ENCODE measurements at regions not wholly inside any gene's neighbourhood (a gene's known extent, or its start where the extent isn't known, plus 50 kb on each side); places are given as distances from the start of the nearest gene placed in this dataset.

DNA sequence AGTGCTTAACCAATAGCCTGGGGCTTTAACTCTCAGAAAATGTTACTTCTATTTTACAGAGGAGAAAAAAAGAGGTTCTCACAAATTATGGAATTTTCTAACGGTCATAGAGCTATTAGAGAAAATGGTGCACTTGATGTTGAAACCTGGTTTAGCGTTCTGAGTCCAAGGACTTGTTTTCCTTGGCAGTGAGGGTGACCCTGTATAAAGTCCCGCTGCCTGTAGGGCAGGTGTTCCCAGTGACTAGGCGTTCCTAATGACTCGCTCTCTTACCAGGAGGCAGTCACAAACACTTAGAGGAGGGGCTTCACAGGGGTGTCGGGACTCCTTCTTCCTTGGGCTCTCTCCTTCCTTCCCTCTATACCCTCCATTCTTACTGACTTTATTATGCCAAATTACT, 175.8 kb downstream of the ACTR3 start:
- no peak for DNase-seq (ENCODE audit: low read depth in 2 of 2)

DNA sequence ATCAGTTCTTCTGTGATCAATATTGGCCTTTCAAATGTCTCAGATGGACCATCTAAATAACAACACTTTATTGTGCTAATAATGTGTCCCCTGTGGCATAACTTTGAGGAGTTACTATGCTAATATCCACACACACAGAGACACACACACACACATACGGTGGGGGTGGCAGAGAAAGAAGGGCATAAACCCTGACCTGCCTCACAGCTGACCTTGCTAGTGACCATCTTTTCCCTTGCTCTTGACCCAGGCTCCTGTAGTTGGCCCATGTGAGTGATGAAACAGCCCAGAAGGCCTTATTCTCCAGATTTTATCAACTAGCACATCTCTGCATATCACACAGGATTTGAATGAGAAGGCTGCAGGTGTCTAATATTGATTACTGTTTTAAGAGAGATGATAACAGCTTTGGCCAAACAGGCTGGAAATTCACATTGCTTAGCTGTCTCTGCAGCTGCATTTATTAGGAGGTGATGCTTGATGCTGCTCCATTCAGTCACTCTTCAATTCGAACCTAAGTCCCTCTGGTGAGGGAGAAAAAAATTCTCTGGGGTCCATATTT, 176.4 kb downstream of the ACTR3 start:
- DNase-seq (ENCODE audit: low read depth in 2 of 2) = no peak

DNA sequence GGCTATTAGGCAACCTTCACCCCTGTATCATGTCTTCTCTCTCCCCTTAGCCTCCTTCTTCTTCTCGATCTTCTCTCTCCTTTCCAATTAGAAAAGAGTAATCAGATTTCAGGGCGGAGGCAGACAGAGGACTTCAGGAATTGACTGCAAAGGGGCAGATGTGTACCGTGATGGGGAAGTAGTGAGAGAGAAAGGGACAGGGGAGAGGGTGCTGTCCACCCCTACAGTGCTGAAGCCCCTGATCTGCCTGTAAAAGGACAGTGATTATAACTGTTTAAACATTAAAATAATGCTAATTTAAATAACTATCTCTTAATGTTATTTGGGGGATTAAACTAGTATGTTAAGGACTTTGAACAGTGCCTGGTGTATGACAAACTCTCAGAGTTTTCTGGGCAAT, 178.5 kb downstream of the ACTR3 start:
- DNase-seq (ENCODE audit: low read depth in 2 of 2) = peak in 1 of 2 donors; percentile 1

DNA sequence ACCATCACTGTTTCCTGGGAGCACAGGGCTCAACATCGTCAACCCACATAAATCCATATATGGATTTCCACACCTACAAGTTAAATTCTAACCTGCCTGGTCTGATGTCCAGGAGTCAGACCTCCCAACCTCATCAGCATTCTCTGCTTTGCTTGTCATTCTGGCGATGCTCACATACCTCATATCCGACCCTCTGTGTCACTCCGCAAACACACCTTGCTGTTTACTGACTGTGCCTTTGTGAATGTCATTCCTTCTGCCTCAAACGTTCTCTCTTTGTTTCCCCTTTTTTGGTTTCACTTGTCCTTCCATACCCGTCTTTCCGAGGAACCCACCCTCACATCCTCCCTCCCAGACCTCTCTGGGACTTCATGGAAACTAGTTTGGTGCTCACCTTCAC, 187.1 kb downstream of the ACTR3 start:
- no peak for DNase-seq (ENCODE audit: low read depth in 2 of 2)

DNA sequence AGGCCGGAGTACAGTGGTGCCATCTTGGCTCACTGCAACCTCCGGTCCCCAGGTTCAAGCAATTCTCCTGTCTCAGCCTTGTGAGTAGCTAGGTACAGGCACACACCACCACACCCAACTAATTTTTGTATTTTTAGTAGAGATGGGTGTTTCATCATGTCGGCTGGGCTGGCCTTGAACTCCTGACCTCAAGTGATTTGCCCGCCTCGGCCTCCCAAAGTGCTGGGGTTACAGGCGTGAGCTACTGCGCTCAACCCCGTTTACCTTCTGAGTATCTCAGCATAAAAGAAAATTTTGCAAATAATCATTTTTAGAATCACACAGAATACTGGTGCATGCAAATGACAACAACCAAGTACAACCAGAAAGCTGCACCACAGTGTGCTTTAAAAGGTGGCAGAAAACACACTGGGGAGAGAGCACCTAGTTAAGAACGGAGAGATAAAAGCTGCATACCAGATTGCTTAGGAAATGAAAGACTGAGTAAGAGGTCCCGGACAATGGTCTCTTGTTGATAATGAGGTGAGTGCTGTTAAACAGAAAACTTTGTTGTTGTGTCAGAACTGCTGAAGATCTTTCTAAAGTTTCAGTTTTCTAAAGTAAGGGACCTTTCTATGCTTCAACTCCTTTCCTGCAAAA, 189.6 kb downstream of the ACTR3 start:
- DNase-seq (ENCODE audit: low read depth in 2 of 2) = no peak

DNA sequence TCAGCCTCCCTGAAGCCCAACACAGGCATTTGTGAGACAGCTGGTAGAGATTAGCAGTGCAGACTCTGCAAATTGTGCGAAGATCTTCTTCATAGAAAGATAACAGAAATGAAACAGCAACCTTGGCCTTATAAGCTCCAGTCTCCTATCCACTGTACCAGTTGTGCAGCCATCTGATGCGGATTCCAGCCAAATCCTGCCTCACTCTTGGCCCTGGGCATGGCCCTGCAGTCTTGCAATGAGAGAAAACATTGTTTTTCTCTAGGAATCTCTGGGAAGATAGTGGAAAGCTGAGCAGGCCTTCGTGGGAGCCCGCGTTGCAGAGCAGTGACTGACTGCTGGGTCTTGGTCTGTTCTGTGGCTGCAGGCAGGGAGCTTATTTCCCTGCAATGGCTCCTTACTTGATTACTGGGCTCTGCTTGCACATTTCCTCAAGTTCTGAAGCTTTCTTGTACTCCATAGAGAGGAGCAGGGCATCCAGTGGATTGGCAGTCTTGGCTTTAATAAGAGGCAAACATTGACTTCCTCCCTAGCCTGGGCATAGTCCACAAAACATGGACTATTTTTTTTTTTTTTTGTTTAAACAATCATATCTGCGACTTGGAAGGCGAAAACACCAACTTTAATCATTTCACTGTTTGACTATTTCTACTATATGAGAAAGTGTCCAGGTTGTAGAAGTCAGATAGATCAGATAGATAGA, 193.0 kb downstream of the ACTR3 start:
- DNase-seq (ENCODE audit: low read depth in 2 of 2) = no peak

DNA sequence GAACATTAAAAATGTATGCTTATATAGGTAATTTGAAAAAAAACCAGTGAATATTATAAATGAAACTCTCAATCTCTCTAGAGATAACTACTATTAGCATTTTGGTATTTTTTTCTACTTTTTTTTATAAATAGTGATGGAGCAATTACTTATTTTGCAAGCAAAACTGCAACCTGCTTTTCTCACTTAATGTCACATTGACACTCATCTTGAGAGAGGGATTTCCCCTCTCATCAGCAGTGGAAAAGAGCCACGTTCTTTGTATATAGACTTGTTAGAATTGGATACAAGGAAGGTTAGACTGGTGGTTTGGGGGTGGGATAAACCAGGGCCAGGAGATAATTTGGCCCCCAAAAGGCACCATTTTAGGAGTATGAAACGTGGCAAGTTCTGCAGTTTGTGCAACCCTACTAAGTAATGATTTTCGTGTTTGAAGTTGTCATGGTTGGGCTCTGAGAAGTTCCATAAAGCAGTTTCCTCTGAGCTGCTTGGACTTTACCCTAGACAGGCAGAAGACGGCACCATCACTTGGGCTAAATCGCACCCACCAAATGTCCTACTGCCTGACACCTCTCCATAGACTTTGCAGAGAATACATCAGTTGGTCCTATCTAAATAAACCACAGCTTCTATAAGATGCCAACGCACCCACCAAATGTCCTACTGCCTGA, 194.0 kb downstream of the ACTR3 start:
- DNase-seq (ENCODE audit: low read depth in 2 of 2) = no peak

DNA sequence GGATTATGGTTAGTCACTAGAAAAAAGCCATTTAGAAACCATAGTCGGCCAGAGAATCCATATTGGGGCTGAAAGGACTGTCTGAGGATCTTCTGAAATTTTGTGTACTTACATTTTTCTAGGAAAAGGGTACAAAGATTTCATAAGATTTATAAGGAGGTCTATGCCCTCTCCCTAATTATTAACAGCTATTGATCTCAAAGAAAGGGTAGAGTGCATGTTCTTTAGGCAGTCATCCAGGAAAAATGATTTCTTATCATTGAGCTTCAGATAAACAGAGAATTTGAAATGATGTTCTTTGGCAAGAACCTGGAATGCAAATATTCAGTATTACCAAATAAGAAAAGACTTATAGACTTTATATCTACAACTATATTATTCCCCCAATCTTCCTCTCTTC, 195.3 kb downstream of the ACTR3 start:
- DNase-seq (ENCODE audit: low read depth in 2 of 2) = no peak

DNA sequence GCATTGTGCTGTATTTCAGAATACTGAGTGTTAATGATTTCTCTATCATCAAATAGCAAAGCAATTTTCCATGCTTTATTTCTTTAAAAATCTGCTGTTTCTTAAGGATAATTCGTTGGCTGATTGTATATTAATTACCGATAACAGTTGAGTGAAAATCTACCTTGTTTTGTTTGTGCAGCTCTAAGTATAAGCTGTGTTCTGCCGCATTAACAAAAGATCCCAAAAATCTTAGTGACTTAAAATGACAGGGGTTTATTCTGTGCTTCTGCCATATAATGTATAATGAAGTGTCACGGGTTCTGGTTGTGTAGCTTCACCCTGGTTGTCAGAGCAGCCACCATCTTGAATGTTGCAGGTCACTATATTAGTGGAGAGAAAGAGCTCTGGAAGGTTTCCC, 196.1 kb downstream of the ACTR3 start:
- DNase-seq (ENCODE audit: low read depth in 2 of 2) = no peak

DNA sequence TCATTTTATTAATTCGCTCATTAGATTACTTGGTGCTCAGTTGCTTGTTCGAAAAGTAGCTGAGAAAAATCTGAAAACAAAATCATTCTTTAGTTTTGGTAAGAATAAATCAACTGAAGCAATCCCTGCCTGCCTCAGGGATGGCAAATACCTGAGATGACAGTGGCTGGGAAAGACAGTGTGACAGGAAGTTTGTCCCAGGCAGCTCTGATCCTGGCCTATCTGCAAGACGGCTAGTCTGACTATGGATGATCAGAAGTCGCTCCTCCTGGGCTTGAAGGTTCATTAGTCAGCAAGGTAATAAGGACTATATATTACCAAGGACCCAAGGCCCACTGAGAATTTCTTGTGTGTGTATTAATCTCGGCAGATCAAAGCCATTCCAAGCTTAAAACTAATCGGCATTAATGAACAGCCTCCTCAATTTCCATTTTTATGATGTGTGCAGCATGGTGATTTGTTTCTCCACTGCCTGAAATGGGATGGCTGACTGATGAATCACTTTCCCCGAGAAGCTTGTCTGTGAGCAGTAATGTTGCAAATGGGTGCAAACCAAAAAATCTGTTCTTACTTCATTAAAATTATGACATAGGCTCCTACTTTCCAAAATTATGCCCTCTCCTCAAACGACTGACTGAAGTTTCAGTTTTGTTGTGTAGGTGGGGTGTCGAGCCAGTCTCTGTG, 199.9 kb downstream of the ACTR3 start:
- no peak for DNase-seq (ENCODE audit: low read depth in 2 of 2)

DNA sequence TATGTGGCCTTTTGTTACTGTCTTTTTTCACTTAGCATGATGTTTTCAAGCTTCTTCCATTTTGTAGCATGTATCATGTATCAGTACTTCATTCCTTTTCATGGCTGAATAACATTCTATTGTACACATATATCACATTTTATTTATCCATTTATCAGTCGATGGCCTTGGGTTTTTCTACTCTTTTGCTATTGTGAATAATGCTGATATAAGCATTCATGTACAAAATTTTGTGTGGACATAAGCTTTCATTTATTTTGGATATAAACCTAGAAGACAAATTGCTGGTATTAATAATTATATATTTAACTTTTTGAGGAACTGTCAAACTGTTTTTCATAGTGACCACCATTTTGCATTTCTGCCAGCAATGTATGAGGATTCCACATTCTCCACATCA, 201.1 kb downstream of the ACTR3 start:
- DNase-seq (ENCODE audit: low read depth in 2 of 2) = no peak

DNA sequence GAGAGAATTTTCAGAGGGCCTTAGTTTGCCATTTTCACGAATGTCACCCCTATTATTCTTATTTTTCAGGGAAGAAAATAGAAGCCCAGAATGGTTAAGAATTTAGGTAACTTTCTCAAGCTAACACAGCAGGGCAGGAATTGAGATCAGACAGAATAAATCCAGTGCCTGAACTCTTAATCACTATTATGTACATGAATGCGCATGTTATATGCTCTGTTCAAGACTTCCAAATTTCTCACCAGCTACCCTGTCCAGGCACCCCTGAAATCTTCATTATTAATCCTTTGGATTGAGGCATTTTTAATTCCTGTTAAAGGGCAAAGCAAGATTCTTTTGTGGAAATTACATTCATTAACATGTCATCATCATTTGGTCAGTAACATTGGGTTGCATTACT, 218.4 kb downstream of the ACTR3 start:
- no peak for DNase-seq (ENCODE audit: low read depth in 2 of 2)

DNA sequence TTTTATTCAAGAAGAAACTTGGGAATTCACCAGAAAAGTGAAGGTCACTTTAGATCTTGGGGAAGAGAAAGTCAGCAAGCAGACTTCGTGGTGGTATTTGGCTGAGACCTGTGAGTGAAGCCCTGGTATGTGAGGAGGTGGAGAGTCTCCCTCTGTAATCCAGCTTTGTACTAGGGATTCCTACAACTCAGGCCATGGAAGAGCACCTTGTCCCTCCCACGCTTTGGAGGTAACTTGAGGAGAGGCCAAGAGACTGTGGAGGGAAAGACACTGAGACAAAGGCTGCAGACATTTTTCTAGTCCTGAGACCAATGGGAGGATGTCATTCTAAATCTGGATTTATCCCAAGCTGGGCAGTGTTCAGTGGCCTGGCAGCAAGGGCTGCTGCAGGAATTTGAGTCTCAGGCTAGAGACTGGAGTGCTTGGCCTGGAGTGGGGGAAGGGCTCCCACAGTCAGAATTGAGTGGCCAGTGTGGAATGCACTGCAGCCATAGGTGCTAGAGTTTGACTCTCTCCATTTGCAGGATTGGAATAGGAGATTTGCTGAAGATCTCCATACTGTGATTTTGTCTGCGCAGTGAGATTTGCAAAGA, 219.0 kb downstream of the ACTR3 start:
- DNase-seq (ENCODE audit: low read depth in 2 of 2) = no peak

DNA sequence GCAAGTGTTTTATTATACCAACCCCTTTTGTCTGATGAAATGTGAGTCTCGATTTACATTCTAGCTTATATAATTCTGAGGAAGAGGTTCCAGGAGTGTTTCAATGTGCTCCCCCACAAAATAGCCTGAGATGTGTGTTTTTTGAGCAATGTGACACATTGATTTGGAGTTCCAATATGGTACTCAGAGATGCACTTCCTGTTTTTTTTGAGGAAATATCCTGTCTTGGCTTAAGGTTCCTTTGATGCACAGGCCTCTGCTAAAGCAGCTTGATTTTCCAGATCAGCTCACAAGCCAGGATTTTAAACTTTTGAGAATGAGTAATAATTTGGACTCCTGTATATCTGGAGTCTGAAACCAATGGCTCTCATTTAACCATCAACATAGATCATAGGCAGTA, 221.4 kb downstream of the ACTR3 start:
- DNase-seq (ENCODE audit: low read depth in 2 of 2) = no peak

DNA sequence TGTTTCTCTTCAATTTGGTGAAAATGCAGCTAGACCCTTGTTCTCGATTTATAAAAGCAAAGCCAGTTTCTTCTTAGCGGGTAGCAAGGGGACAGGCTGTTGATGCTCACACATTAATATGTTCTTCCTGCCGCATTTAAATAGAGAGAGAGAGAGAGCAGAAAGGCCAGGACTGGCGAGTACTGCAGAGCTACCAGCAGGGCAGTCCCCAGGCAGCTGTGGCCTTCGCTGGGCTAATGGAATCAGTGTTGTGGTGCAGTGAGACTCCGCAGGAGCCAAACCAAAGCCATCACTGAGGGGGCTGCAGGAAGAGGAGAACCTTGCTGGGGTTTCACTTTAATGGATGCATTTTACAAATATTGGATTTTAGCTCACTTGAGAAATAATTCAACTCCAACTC, 223.6 kb downstream of the ACTR3 start:
- DNase-seq (ENCODE audit: low read depth in 2 of 2) = no peak

DNA sequence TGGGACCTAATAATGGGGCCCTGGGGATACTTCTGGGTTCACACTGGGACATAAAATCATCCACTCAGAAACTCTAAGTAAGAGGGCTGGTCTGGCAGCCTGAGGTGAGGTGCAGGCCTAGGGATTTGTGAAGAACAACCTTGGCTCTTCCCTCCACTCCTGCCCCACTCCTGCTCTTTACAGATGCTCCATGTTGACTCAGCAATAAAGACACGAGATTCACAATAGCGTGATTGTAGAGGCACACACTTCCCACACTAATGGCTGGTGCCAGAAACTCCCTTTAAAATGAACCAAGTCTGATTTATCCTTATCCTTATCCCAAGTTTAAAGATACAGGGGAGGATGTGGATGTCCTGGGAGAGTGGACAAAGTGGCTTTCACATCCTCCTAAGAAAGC, 228.2 kb downstream of the ACTR3 start:
- no peak for DNase-seq (ENCODE audit: low read depth in 2 of 2)

DNA sequence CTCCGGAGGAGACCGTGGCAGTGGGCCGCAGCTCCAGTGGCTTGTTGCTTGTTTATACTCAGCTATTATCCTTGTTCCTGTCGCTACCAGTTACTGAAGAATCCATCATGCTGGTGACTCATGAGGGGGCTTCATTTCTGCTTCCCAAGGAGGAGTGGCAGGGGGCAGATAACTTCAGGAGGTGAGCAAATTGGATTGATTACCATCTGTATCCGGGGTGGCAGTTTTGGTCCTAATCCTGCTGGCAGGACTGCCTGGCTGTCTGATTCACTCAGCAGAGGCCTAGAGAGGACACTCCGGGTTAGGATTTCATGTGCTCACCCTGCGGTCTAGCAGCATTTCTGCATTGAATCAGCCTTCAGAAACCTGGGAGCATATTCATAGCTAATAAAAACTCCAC, 230.0 kb downstream of the ACTR3 start:
- DNase-seq (ENCODE audit: low read depth in 2 of 2) = no peak

DNA sequence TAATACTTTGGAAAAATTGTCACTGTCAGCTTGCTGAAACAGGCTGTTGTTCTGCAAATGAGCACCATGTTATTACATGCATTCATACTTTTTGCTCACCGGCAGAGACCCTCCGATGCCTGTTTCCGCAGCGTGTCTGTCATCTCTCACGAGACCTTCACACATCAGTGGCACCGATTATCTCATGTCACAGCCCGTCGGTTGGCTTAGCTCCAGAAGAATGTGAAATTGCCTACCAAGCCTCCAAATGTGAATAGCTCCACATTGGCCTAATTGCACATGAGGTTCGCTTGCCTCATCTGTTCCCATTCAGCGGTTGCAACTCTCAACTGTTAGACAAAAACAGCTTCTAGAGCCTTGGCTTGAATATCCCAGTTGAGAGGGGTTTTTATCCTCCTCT, 233.0 kb downstream of the ACTR3 start:
- DNase-seq (ENCODE audit: low read depth in 2 of 2) = no peak

DNA sequence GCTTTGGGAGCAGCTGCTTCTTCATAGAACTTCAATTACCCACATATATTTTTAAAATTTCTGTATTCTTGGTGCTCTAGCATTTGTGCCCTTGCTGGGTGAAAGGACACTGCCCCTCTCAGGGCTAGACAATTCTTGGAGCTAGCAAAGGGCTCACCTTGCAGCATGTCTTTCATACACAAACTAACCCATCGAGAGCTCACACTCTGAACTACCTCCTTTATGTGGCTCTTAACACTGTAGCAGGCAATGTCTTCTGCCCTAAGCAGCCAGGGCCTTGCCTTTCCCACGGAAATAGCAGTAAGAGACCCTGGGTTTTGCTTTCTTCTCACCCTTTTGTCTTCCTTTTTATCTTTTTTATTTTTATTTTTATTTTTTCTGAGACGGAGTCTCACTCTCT, 234.0 kb downstream of the ACTR3 start:
- no peak for DNase-seq (ENCODE audit: low read depth in 2 of 2)

DNA sequence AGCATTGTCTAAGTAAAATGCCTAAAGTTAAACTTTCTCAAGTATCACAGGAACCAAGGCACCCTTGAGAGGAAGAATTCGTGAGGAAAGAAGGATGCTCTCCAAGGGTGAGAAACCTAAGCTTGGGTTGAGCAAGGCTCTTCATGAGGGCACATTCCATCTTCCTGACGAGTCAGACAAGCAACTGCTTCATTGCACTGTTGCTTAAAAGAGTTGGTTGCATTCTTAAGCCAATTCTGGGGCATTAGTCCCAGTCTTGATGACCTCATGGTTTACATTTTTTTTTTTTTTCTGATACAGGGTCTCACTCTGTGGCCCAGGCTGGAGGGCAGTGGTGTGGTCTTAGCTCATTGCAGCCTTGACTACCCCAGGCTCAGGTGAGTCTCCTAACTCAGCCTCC, 237.5 kb downstream of the ACTR3 start:
- DNase-seq (ENCODE audit: low read depth in 2 of 2) = no peak

DNA sequence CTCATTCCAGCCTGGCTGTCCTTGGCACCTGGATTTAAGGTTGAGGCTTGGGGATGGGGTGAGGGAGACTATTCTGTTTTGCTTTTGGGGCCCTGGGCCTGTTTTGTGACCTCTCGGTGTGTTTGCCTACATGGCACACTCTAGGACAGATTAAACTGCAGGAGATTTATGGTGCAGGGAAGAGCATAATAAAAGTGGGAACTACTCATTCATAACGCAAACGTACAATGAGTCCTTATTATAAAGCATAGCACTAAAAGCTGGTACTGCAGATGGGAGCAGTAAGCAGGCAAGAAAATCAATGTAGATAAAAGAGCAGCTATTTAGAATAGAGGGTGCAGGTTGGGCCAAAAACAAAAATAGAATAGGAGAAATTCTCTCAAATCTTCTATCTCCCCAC, 238.4 kb downstream of the ACTR3 start:
- no peak for DNase-seq (ENCODE audit: low read depth in 2 of 2)

DNA sequence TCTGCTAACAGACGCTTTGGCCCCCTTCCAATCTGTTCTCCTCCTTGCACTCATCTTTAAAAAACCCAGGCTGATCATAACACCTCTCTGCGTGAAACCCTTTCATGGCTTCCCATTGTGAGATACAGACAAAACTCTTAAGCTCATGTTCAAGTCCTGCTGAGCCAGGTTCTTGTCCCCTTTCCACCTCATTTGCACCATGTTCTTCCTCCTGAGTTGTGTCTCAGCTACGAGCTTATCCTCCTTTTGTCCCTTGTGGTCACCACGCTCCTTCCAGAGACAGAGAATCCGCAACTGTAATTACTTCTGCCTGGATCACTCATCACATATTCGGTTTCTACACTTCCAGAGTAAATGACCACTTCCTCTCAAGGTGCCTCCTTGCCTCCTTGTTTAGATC, 238.8 kb downstream of the ACTR3 start:
- no peak for DNase-seq (ENCODE audit: low read depth in 2 of 2)

Data from dermis microvascular lymphatic vessel endothelial cell (primary cell).